K562 (cell line): ENCODE measurements at regions not wholly inside any gene's neighbourhood (a gene's known extent, or its start where the extent isn't known, plus 50 kb on each side); places are given as distances from the start of the nearest gene placed in this dataset.

Experiments
- ATAC-seq: fragments of 200-7000 bp; cut with Tn5 transposase; 3 replicates; pipeline ENCODE4 v1.9.1; 2020; ENCODE audit warnings: moderate library complexity
- BruUV-seq: library from RNA; stranded (reverse); fragments of 400-500 nt; replicated peaks from 2 replicates; lab custom pipeline; 2021; lab: Mats Ljungman, UMichigan
- CTCF ChIA-PET: fragments of 300-600 bp; formaldehyde crosslinking; extraction: SDS; loops from one replicate; lab custom pipeline; 2021; ENCODE audit warnings: low intra/inter-chr PET ratio; lab: Yijun Ruan, JAX
- POLR2A ChIA-PET: fragments of 300-600, 350-650 bp; sonication (Branson Sonifier 250); formaldehyde crosslinking; extraction: SDS; loops from one replicate; lab custom pipeline; 2021; ENCODE audit warnings: antibody characterized with exemption, inconsistent platforms; lab: Yijun Ruan, JAX
- DNase-seq, 4 experiments: peaks; one replicate each; pipeline versions ENCODE4 v3.0.0 to v3.0.0-alpha.2; 2011 to 2018; ENCODE audit warnings: low spot score in 3 of 4, mixed read lengths in 3 of 4; ENCODE audit errors: extremely low read depth in 1 of 4
- FAIRE-seq: peaks from 2 replicates; lab custom pipeline; 2011; peaks lifted over from hg19 to GRCh38; lab: Jason Lieb, UNC
- H2AFZ ChIP-seq: 2 replicates; pipeline ENCODE4 v1.6.0; 2011; ENCODE audit warnings: low read depth, low read length, control low read depth, inconsistent platforms
- H3K27ac ChIP-seq: fragments of 200-600 bp; 3 replicates; pipeline ENCODE4 v1.8.0; 2011; ENCODE audit warnings: low read depth, mild to moderate bottlenecking, control low read depth, inconsistent platforms, low read length, moderate library complexity, mixed read lengths; ENCODE audit errors: extremely low read depth
- H3K27me3 ChIP-seq, 2 experiments: fragments of 300-600 bp in 1 of 2; 2 replicates in 1 of 2; 3 replicates in 1 of 2; pipeline versions ENCODE4 v1.6.0 to v1.8.0; 2011; ENCODE audit warnings: inconsistent platforms in 2 of 2, low read length in 2 of 2, mild to moderate bottlenecking in 1 of 2, mixed read lengths in 1 of 2, moderate library complexity in 1 of 2; ENCODE audit not compliant: control insufficient read depth in 2 of 2, insufficient read depth in 2 of 2
- H3K36me3 ChIP-seq: fragments of 300-600 bp; 3 replicates; pipeline ENCODE4 v1.8.0; 2011; ENCODE audit warnings: mild to moderate bottlenecking, low read length, inconsistent platforms; ENCODE audit not compliant: control insufficient read depth, insufficient read depth
- H3K4me1 ChIP-seq, 2 experiments: fragments of 200-600 bp in 1 of 2; replicated peaks in 1 of 2; 2 replicates in 1 of 2; 3 replicates in 1 of 2; pipeline versions ENCODE4 v1.5.1 to v1.8.0; 2011; ENCODE audit warnings: inconsistent platforms in 2 of 2, low read length in 2 of 2, mild to moderate bottlenecking in 1 of 2, mixed read lengths in 1 of 2, moderate library complexity in 1 of 2; ENCODE audit not compliant: control insufficient read depth in 2 of 2, insufficient read depth in 2 of 2
- H3K4me2 ChIP-seq: 2 replicates; pipeline ENCODE4 v1.6.1; 2011; ENCODE audit warnings: low read length, control low read depth, inconsistent platforms, mixed read lengths; ENCODE audit not compliant: insufficient read depth
- H3K4me3 ChIP-seq: fragments of 200-600 bp; sonication (generic), shearing (Covaris generic); 2 replicates; pipeline ENCODE4 v1.5.1; 2016; ENCODE audit warnings: control low read depth, inconsistent platforms
- H3K79me2 ChIP-seq: fragments of 200-600 bp; 3 replicates; pipeline ENCODE4 v1.8.0; 2011; ENCODE audit warnings: low read length, inconsistent platforms; ENCODE audit not compliant: control insufficient read depth, insufficient read depth
- H3K9ac ChIP-seq, 2 experiments: 2 replicates each; pipeline versions ENCODE4 v1.6.0 to v1.6.1; 2011; ENCODE audit warnings: low read depth in 2 of 2, low read length in 2 of 2, control low read depth in 1 of 2, inconsistent platforms in 1 of 2, mild to moderate bottlenecking in 1 of 2, mixed read lengths in 1 of 2; ENCODE audit not compliant: insufficient read depth in 1 of 2
- H3K9me1 ChIP-seq: one replicate; pipeline ENCODE4 v1.6.0; 2011; ENCODE audit warnings: inconsistent platforms, mild to moderate bottlenecking, low read length, moderate library complexity; ENCODE audit not compliant: control insufficient read depth, insufficient read depth
- H3K9me3 ChIP-seq: replicated peaks from 2 replicates; pipeline ENCODE4 v1.5.1; 2011; ENCODE audit warnings: low read depth, low read length, inconsistent platforms; ENCODE audit not compliant: control insufficient read depth, insufficient read depth
- H4K20me1 ChIP-seq: replicated peaks from 2 replicates; pipeline ENCODE4 v1.6.1; 2011; ENCODE audit warnings: low read length, inconsistent platforms, mixed read lengths; ENCODE audit not compliant: control insufficient read depth, insufficient read depth
- BRD4 ChIP-seq: fragments of 200-600 bp; sonication (generic); IDR thresholded peaks from 2 replicates; pipeline ENCODE4 v1.6.1; 2017; ENCODE audit warnings: inconsistent platforms
- EWSR1 ChIP-seq: fragments of 450-650 bp; IDR thresholded peaks from 2 replicates; pipeline ENCODE4 v1.6.1; 2018; ENCODE audit warnings: borderline replicate concordance, mild to moderate bottlenecking, low read depth, moderate library complexity; ENCODE audit not compliant: partially characterized antibody
- JUND ChIP-seq, 2 experiments: IDR thresholded peaks; 2 replicates in 1 of 2; 3 replicates in 1 of 2; pipeline ENCODE4 v1.6.1; 2011; ENCODE audit warnings: borderline replicate concordance in 2 of 2, low read depth in 2 of 2, low read length in 2 of 2, improper control_type of control experiment in 1 of 2, missing biosample characterization in 1 of 2, missing genetic modification characterization in 1 of 2, missing genetic modification reagents in 1 of 2
- NR3C1 ChIP-seq: sonication (generic); formaldehyde crosslinking; IDR thresholded peaks from 2 replicates; pipeline ENCODE4 v1.8.1; 2022; ENCODE audit warnings: missing genetic modification reagents
- ZNF586 ChIP-seq: fragments of 450-650 bp; formaldehyde crosslinking; conservative IDR thresholded peaks from 2 replicates; pipeline ENCODE4 v1.4.0; 2020; ENCODE audit warnings: mild to moderate bottlenecking, moderate library complexity
- ZNF785 ChIP-seq: fragments of 250-450 bp; sonication (Bioruptor Pico); IDR thresholded peaks from 2 replicates; pipeline ENCODE4 v1.4.0; 2020; ENCODE audit warnings: mild to moderate bottlenecking
- WGBS: fragments of 100-300 bp; shearing (Covaris generic); methylation state at CpG from one replicate; pipeline ENCODE4 v1.1.6; 2016; ENCODE audit warnings: low coverage, mixed read lengths; ENCODE audit not compliant: insufficient coverage; ENCODE audit errors: missing lambda C conversion rate; 5-methylcytosine and 5-hydroxymethylcytosine counted together
- in situ Hi-C: fragments of 300-500 bp; cut with MboI; formaldehyde crosslinking; loops from 4 replicates; pipeline ENCODE4 v1.15.0; 2018; ENCODE audit warnings: inconsistent platforms, mixed read lengths
- intact Hi-C: fragments of 100-400 bp; cut with micrococcal nuclease; formaldehyde crosslinking; loops from 2 replicates; pipeline ENCODE4 v1.14.2; 2022
- TF ChIP-seq, protein P1 (sequence below), 3 experiments: IDR thresholded peaks in 2 of 3; conservative IDR thresholded peaks in 1 of 3; 2 replicates each; pipeline ENCODE4 v1.5.1; 2011 to 2012; ENCODE audit warnings: low read length in 3 of 3, mild to moderate bottlenecking in 3 of 3, control low read depth in 2 of 3, improper control_type of control experiment in 1 of 3, inconsistent platforms in 1 of 3, low read depth in 1 of 3, mixed read lengths in 1 of 3, moderate library complexity in 1 of 3; ENCODE audit not compliant: insufficient read depth in 2 of 3

GRCh38 chr14:85310491-85311272 is 219.3 kb upstream of the FLRT2 start:
- ATAC-seq (no peak), DNase-seq (no peak), FAIRE-seq (no peak)
- WGBS = 2% methylated on average over 6 of the region's 8 CpGs
- H3K4me1 ChIP-seq = no peaks in the 10 kb centered on the region
- no peak overlapping the region for H2AFZ ChIP-seq
- no peak overlapping the region for H3K4me3 ChIP-seq
- TF ChIP-seq ZNF586 (CRISPR knock-in tag) = no peak
- no peak overlapping the region for H3K27ac ChIP-seq
- no peak overlapping the region for H3K9ac ChIP-seq
- H3K4me2 ChIP-seq = no peak overlapping the region
- intact Hi-C loops (no loop called here), in situ Hi-C loops (no loop called here)
- no peaks in the 10 kb centered on the region for H3K9me1 ChIP-seq
- no peaks in the 10 kb centered on the region for H3K9me3 ChIP-seq
- ChIA-PET CTCF (no interaction called here), POLR2A (no interaction called here)
- H4K20me1 ChIP-seq = no peaks in the 10 kb centered on the region
- no peaks in the 10 kb centered on the region for H3K79me2 ChIP-seq
- no peaks in the 10 kb centered on the region for H3K27me3 ChIP-seq
- no TSS peak for BruUV-seq
- no peaks in the 10 kb centered on the region for H3K36me3 ChIP-seq

- no peaks in the 10 kb centered on the region for H3K9me3 ChIP-seq
- BruUV-seq = no TSS peak
- no peaks in the 10 kb centered on the region for H3K36me3 ChIP-seq
- no peaks in the 10 kb centered on the region for H3K27me3 ChIP-seq
- CTCF ChIA-PET = no interaction called here
- H4K20me1 ChIP-seq = no peaks in the 10 kb centered on the region
- H3K9ac ChIP-seq = no peak overlapping the region
- H3K9me1 ChIP-seq = no peaks in the 10 kb centered on the region
- no peak overlapping the region for H3K4me3 ChIP-seq
- in situ Hi-C loops (no loop called here), intact Hi-C loops (no loop called here)
- no peak overlapping the region for H2AFZ ChIP-seq
- H3K4me1 ChIP-seq = no peaks in the 10 kb centered on the region
- ATAC-seq (no peak), FAIRE-seq (no peak), DNase-seq (no peak)
- WGBS = 5% methylated on average over 2 of the region's 2 CpGs
- H3K27ac ChIP-seq = no peak overlapping the region
- TF ChIP-seq BRD4 = no peak
- TF ChIP-seq, protein P1, sequence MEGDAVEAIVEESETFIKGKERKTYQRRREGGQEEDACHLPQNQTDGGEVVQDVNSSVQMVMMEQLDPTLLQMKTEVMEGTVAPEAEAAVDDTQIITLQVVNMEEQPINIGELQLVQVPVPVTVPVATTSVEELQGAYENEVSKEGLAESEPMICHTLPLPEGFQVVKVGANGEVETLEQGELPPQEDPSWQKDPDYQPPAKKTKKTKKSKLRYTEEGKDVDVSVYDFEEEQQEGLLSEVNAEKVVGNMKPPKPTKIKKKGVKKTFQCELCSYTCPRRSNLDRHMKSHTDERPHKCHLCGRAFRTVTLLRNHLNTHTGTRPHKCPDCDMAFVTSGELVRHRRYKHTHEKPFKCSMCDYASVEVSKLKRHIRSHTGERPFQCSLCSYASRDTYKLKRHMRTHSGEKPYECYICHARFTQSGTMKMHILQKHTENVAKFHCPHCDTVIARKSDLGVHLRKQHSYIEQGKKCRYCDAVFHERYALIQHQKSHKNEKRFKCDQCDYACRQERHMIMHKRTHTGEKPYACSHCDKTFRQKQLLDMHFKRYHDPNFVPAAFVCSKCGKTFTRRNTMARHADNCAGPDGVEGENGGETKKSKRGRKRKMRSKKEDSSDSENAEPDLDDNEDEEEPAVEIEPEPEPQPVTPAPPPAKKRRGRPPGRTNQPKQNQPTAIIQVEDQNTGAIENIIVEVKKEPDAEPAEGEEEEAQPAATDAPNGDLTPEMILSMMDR (IDR thresholded peaks at IDR 0.05 in 2 of 3, conservative IDR thresholded peaks at IDR 0.05 in 1 of 3; ENCODE audit: insufficient read depth in 2 of 3, low read depth in 1 of 3, low read length in 3 of 3) = no peak
- no peak for TF ChIP-seq EWSR1
- no peak for TF ChIP-seq JUND (IDR thresholded peaks at IDR 0.05; ENCODE audit: borderline replicate concordance, low read depth, low read length)
- no peak for TF ChIP-seq JUND (tag; IDR thresholded peaks at IDR 0.05; ENCODE audit: borderline replicate concordance, low read depth, low read length)
- no peak for TF ChIP-seq NR3C1
- no peak for TF ChIP-seq ZNF785 (CRISPR knock-in tag)
- H3K4me2 ChIP-seq = no peak overlapping the region
- POLR2A ChIA-PET = no interaction called here
- H3K79me2 ChIP-seq = no peaks in the 10 kb centered on the region
Observed at GRCh38 chr14:85313560-85314207, 216.3 kb upstream of the FLRT2 start.
